ENCODE measurements at regions not wholly inside any gene's neighbourhood (a gene's known extent, or its start where the extent isn't known, plus 50 kb on each side); places are given as distances from the start of the nearest gene placed in this dataset.
A peak's percentile ranks its signal among the peaks of the same experiment; 100 is the strongest.

DNA sequence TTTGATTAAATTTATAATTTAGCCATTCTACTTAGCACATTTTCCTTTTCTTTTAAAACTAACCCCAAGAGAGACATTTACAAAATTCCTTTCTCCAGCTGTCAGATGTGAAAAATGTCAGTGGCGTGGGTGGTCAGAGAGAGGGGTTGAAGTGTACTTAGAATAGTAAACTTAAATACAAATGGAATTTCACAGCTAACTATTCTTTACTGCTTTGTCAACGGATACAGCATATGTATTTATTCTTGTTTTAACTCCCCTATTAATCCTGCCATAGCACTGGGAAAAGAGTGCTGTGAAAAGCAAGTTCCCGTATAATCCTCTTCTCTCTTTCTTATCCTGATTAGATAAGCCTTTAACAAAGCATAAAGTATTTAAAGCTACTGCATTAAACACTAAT, 191.4 kb upstream of the CHAC2 start:
- H3K9me3 ChIP-seq (ENCODE audit: low read length), result no peaks in the 10 kb centered on the region
- ChIA-PET POLR2A (no interaction called here), CTCF (no interaction called here)
- no peaks in the 10 kb centered on the region for H3K36me3 Mint-ChIP-seq
- H3K27me3 Mint-ChIP-seq, result peaks cover 4 to 21% of the 10 kb centered on the region in 2 donors
- H3K4me3 ChIP-seq (ENCODE audit: low read length), result no peak overlapping the region
- DNase-seq, result no peak
- H3K4me1 Mint-ChIP-seq, result no peaks in the 10 kb centered on the region
- no peak overlapping the region for H3K27ac ChIP-seq (ENCODE audit: low read depth, low read length)
- H3K27ac Mint-ChIP-seq, result no peak overlapping the region
- no peaks in the 10 kb centered on the region for H3K36me3 ChIP-seq (ENCODE audit: insufficient read depth, low read length)
- no peaks in the 10 kb centered on the region for H3K27me3 ChIP-seq (ENCODE audit: insufficient read depth, low read length, poor library complexity, severe bottlenecking)
- H3K4me3 Mint-ChIP-seq, result no peak overlapping the region
- H3K9me3 Mint-ChIP-seq, result no peaks in the 10 kb centered on the region
- no peaks in the 10 kb centered on the region for H3K4me1 ChIP-seq (ENCODE audit: insufficient read depth, low read length)

DNA sequence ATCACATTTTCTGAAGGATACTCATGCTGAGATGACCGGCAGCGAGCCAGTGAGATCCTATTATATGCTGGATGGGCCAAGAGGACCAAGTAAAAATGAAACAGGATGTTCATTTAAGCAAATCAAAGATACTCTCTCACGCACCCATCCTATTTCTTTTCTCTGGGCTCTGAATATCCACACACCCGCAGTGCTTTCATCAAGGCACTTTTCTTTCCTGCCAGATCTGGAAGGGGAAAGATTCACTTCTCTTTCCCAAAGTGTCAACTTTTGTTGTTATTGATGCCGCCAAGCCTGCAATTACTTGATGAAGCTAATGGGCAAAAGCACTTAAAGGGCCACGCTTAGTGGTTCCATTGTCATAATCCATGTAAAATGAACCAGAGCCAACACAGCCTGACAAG, 191.9 kb upstream of the CHAC2 start:
- Histone ChIP-seq H3K4me3 (ENCODE audit: low read length) (no peak overlapping the region), H3K36me3 (ENCODE audit: insufficient read depth, low read length) (no peaks in the 10 kb centered on the region), H3K4me1 (ENCODE audit: insufficient read depth, low read length) (no peaks in the 10 kb centered on the region), H3K9me3 (ENCODE audit: low read length) (no peaks in the 10 kb centered on the region), H3K27me3 (ENCODE audit: insufficient read depth, low read length, poor library complexity, severe bottlenecking) (no peaks in the 10 kb centered on the region), H3K27ac (ENCODE audit: low read depth, low read length) (no peak overlapping the region)
- Mint-ChIP-seq H3K27me3 (peaks cover 4 to 21% of the 10 kb centered on the region in 2 donors), H3K36me3 (no peaks in the 10 kb centered on the region), H3K4me1 (no peaks in the 10 kb centered on the region), H3K27ac (no peak overlapping the region), H3K9me3 (no peaks in the 10 kb centered on the region), H3K4me3 (no peak overlapping the region)
- ChIA-PET POLR2A (no interaction called here), CTCF (no interaction called here)
- no peak for DNase-seq

DNA sequence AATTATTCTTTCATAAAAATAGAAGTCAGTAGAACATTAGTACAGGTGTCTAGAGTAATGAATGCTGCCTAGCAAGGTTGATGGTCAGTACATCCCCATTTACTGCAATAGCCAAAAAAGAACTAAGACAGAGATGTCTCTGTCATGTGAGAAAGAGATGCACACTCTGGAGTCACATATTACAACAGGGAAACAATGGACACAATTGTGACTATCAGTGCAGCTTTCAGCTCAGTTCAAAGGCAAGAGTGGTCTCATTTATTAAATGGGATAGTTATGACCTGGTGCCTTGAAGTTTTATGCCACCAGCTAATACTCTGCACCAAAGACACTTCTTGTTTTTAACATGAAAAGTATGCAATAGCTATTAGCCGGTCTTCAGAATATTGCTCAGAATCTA, 194.9 kb upstream of the CHAC2 start:
- Mint-ChIP-seq H3K27ac (no peak overlapping the region), H3K9me3 (no peaks in the 10 kb centered on the region), H3K27me3 (peaks cover 4 to 7% of the 10 kb centered on the region in 2 donors), H3K4me1 (peaks cover 4 to 5% (median 5%) of the 10 kb centered on the region in 3 donors), H3K4me3 (no peak overlapping the region), H3K36me3 (no peaks in the 10 kb centered on the region)
- Histone ChIP-seq H3K36me3 (ENCODE audit: insufficient read depth, low read length) (no peaks in the 10 kb centered on the region), H3K27me3 (ENCODE audit: insufficient read depth, low read length, poor library complexity, severe bottlenecking) (no peaks in the 10 kb centered on the region), H3K9me3 (ENCODE audit: low read length) (no peaks in the 10 kb centered on the region), H3K4me3 (ENCODE audit: low read length) (no peak overlapping the region), H3K4me1 (ENCODE audit: insufficient read depth, low read length) (no peaks in the 10 kb centered on the region), H3K27ac (ENCODE audit: low read depth, low read length) (no peak overlapping the region)
- DNase-seq, result no peak
- ChIA-PET POLR2A (no interaction called here), CTCF (no interaction called here)

DNA sequence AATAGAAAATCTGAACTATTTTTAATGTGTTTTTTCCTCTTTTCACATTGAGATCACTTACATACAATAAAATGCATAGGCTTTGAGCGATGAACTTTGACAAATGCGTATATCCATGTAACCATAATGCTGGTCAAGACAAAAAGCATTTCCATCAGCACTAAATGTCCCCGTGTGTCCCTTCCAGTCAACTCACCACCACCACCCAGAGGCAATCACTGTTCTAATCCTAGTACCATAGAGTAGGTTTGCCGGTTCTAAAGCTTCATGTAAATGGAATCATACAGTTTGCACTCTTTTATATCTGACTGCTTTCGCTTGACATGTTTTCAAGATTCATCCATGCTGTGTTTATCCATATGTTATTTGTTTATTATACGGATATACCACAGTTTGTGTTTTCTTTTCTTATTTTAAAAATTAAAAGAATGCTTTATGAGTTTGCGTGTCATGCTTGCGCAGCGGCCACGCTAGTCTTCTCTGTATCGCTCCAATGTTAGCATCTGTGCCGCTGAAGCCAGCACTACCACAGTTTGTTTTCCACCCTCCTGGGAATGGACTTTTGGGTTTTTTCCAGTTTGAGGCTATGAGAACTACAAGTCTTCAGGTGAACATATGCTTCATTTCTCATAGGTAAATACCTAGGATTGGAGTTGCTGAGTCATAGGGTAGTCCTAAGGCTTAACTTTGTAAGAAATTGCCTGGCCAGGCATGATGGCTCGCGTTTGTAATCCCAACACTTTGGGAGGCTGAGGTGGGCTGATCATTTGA, 197.5 kb upstream of the CHAC2 start:
- no peak overlapping the region for H3K27ac ChIP-seq (ENCODE audit: low read depth, low read length)
- H3K27ac Mint-ChIP-seq, result no peak overlapping the region
- no peaks in the 10 kb centered on the region for H3K36me3 ChIP-seq (ENCODE audit: insufficient read depth, low read length)
- CTCF ChIA-PET, result no interaction called here
- POLR2A ChIA-PET, result no interaction called here
- no peaks in the 10 kb centered on the region for H3K9me3 ChIP-seq (ENCODE audit: low read length)
- H3K9me3 Mint-ChIP-seq, result no peaks in the 10 kb centered on the region
- peaks cover 4 to 5% (median 5%) of the 10 kb centered on the region in 3 donors for H3K4me1 Mint-ChIP-seq
- no peaks in the 10 kb centered on the region for H3K4me1 ChIP-seq (ENCODE audit: insufficient read depth, low read length)
- no peak overlapping the region for H3K4me3 Mint-ChIP-seq
- H3K27me3 ChIP-seq (ENCODE audit: insufficient read depth, low read length, poor library complexity, severe bottlenecking), result no peaks in the 10 kb centered on the region
- DNase-seq, result no peak
- H3K36me3 Mint-ChIP-seq, result no peaks in the 10 kb centered on the region
- peaks cover 3 to 4% of the 10 kb centered on the region in 2 donors for H3K27me3 Mint-ChIP-seq
- H3K4me3 ChIP-seq (ENCODE audit: low read length), result no peak overlapping the region

DNA sequence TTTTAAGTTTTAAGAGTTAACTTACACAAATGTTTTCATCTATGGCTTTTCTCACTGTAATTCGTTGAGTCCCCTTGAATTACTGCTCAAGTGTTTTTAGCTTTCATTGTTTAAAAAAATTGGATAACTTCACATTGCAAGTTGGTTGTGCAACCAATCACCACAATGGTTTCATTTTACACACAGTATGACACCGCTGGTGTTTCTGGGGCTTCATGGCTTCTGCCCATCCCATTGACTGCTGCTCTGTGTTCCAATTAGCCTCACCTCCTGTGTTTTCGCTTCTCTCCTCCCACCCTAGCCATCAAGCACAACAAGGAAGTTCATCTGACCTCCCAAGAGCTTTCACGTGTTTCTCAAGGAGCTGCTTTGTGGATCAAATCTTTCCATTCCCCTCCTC, 199.1 kb upstream of the CHAC2 start:
- peak overlapping the region in 5 of 7 donors; percentile 1 to 33 (median 21) for H3K4me3 Mint-ChIP-seq
- CTCF ChIA-PET, result no interaction called here

DNA sequence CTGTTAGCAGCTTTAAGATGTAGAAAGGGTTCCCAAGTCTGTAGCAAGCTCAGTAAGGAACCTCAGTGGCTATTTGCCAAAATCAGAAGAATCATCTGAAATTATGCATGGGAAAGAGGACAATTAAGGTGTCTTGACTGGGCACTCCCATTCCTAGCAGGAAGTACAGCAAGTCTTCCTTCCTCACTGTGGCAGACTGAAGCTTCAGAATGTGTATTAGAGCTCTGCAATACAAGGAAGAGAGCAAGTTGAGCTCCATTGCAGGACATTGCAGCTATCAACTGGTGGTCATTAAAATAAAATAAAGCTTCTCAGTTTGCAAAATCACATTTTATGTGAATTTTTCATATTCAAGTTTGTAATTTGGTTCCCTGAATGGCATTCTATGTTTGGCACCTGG, 200.5 kb upstream of the CHAC2 start:
- Histone ChIP-seq H3K4me3 (ENCODE audit: low read length) (no peak overlapping the region), H3K4me1 (ENCODE audit: insufficient read depth, low read length) (no peaks in the 10 kb centered on the region), H3K27ac (ENCODE audit: low read depth, low read length) (no peak overlapping the region), H3K36me3 (ENCODE audit: insufficient read depth, low read length) (no peaks in the 10 kb centered on the region), H3K9me3 (ENCODE audit: low read length) (no peaks in the 10 kb centered on the region), H3K27me3 (ENCODE audit: insufficient read depth, low read length, poor library complexity, severe bottlenecking) (no peaks in the 10 kb centered on the region)
- ChIA-PET POLR2A (no interaction called here), CTCF (no interaction called here)
- Mint-ChIP-seq H3K27me3 (no peaks in the 10 kb centered on the region), H3K4me1 (peaks cover 4 to 5% (median 5%) of the 10 kb centered on the region in 3 donors), H3K9me3 (no peaks in the 10 kb centered on the region), H3K36me3 (no peaks in the 10 kb centered on the region), H3K4me3 (no peak overlapping the region), H3K27ac (no peak overlapping the region)
- no peak for DNase-seq

More for the DNA sequence above, 199.1 kb upstream of the CHAC2 start:
- DNase-seq, result no peak
- no peaks in the 10 kb centered on the region for H3K27me3 Mint-ChIP-seq
- H3K9me3 Mint-ChIP-seq, result no peaks in the 10 kb centered on the region
- peak overlapping the region in 1 of 8 donors; percentile 87 for H3K27ac Mint-ChIP-seq
- POLR2A ChIA-PET, result no interaction called here
- Histone ChIP-seq H3K27me3 (ENCODE audit: insufficient read depth, low read length, poor library complexity, severe bottlenecking) (no peaks in the 10 kb centered on the region), H3K4me3 (ENCODE audit: low read length) (no peak overlapping the region), H3K27ac (ENCODE audit: low read depth, low read length) (no peak overlapping the region), H3K4me1 (ENCODE audit: insufficient read depth, low read length) (no peaks in the 10 kb centered on the region), H3K36me3 (ENCODE audit: insufficient read depth, low read length) (no peaks in the 10 kb centered on the region), H3K9me3 (ENCODE audit: low read length) (no peaks in the 10 kb centered on the region)
- no peaks in the 10 kb centered on the region for H3K36me3 Mint-ChIP-seq
- H3K4me1 Mint-ChIP-seq, result peaks cover 4 to 5% (median 5%) of the 10 kb centered on the region in 3 donors

DNA sequence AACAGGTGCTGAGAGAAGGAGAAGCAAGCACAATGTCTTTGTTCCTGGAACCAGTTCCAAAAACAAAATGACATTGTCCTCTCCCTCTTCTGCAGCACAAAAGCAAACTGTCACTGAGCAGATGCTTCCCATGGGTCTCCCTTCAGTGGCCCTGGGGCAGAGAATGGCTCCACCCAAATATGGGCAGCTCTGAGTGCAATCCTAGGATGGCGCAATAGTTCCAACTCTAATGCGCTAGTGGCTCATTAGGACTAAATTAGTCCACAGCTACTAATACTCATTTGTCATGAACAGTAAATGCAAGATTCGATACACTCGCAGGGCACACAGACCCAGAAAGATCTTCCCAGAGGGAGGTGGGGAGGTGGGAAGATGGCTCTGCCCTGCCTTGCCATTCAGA, 205.2 kb upstream of the CHAC2 start:
- H3K9me3 Mint-ChIP-seq, result peaks cover 0 to 2% (median 0%) of the 10 kb centered on the region in 5 donors
- POLR2A ChIA-PET, result no interaction called here

DNA sequence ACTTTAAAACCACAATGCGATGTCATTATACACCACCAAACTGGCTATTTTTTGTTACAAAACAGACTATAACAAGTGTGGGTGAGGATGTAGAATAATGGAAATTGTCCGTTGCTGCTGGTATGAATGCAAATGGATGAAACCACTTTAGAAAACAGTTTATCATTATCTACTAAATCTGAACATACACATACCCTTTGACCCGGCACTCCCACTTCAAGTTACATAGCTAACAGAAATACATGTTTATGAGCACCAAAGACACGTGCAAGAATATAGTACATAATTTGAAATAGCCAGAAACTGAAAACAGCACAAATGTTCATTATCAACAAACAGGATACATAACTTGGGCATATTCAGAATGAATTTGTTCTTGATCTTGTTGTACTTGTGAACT, 206.4 kb upstream of the CHAC2 start:
- Histone ChIP-seq H3K27ac (ENCODE audit: low read depth, low read length) (no peak overlapping the region), H3K9me3 (ENCODE audit: low read length) (no peaks in the 10 kb centered on the region), H3K27me3 (ENCODE audit: insufficient read depth, low read length, poor library complexity, severe bottlenecking) (no peaks in the 10 kb centered on the region), H3K4me3 (ENCODE audit: low read length) (no peak overlapping the region), H3K4me1 (ENCODE audit: insufficient read depth, low read length) (no peaks in the 10 kb centered on the region), H3K36me3 (ENCODE audit: insufficient read depth, low read length) (no peaks in the 10 kb centered on the region)
- Mint-ChIP-seq H3K36me3 (no peaks in the 10 kb centered on the region), H3K4me3 (no peak overlapping the region), H3K27me3 (no peaks in the 10 kb centered on the region), H3K27ac (no peak overlapping the region), H3K9me3 (peaks cover 0 to 5% (median 0%) of the 10 kb centered on the region in 5 donors), H3K4me1 (no peaks in the 10 kb centered on the region)
- ChIA-PET POLR2A (no interaction called here), CTCF (no interaction called here)
- DNase-seq, result no peak

More for the DNA sequence above, 205.2 kb upstream of the CHAC2 start:
- Mint-ChIP-seq H3K27me3 (no peaks in the 10 kb centered on the region), H3K27ac (no peak overlapping the region), H3K4me3 (no peak overlapping the region), H3K36me3 (no peaks in the 10 kb centered on the region), H3K4me1 (no peaks in the 10 kb centered on the region)
- Histone ChIP-seq H3K9me3 (ENCODE audit: low read length) (no peaks in the 10 kb centered on the region), H3K27me3 (ENCODE audit: insufficient read depth, low read length, poor library complexity, severe bottlenecking) (no peaks in the 10 kb centered on the region), H3K4me1 (ENCODE audit: insufficient read depth, low read length) (no peaks in the 10 kb centered on the region), H3K36me3 (ENCODE audit: insufficient read depth, low read length) (no peaks in the 10 kb centered on the region), H3K4me3 (ENCODE audit: low read length) (no peak overlapping the region), H3K27ac (ENCODE audit: low read depth, low read length) (no peak overlapping the region)
- CTCF ChIA-PET, result no interaction called here
- no peak for DNase-seq

All from CD8-positive, alpha-beta memory T cell (primary cell).